Parathyroid adenoma (tissue), 2 donors: ENCODE measurements at regions not wholly inside any gene's neighbourhood (a gene's known extent, or its start where the extent isn't known, plus 50 kb on each side); places are given as distances from the start of the nearest gene placed in this dataset.

Experiments
- H2AFZ ChIP-seq: fragments of 300-600 bp; sonication (generic); one replicate; pipeline ENCODE4 v1.7.0; 2017; ENCODE audit warnings: antibody characterized with exemption, mild to moderate bottlenecking
- H3K27ac ChIP-seq: fragments of 300-600 bp; sonication (generic); one replicate; pipeline ENCODE4 v1.7.0; 2017
- H3K27me3 ChIP-seq: fragments of 300-600 bp; sonication (generic); one replicate; pipeline ENCODE4 v1.7.0; 2017; ENCODE audit warnings: low read length; ENCODE audit not compliant: control insufficient read depth, insufficient read depth
- H3K36me3 ChIP-seq: fragments of 300-600 bp; sonication (generic); one replicate; pipeline ENCODE4 v1.7.0; 2017; ENCODE audit warnings: low read length; ENCODE audit not compliant: control insufficient read depth, insufficient read depth
- H3K4me1 ChIP-seq: fragments of 300-600 bp; sonication (generic); one replicate; pipeline ENCODE4 v1.7.0; 2017; ENCODE audit warnings: control low read depth
- H3K4me2 ChIP-seq: fragments of 300-600 bp; sonication (generic); one replicate; pipeline ENCODE4 v1.7.0; 2017; ENCODE audit warnings: low read length
- H3K4me3 ChIP-seq: fragments of 300-600 bp; sonication (generic); one replicate; pipeline ENCODE4 v1.7.0; 2017; ENCODE audit warnings: low read depth, low read length
- H3K79me2 ChIP-seq: fragments of 300-600 bp; sonication (generic); one replicate; pipeline ENCODE4 v1.7.0; 2017; ENCODE audit warnings: control low read depth
- H3K9ac ChIP-seq: fragments of 300-600 bp; sonication (generic); one replicate; pipeline ENCODE4 v1.7.0; 2017; ENCODE audit warnings: mild to moderate bottlenecking
- H3K9me3 ChIP-seq: fragments of 300-600 bp; sonication (generic); one replicate; pipeline ENCODE4 v1.7.0; 2017; ENCODE audit warnings: low read length; ENCODE audit not compliant: control insufficient read depth
- TF ChIP-seq, protein P1 (sequence below): fragments of 300-600 bp; sonication (generic); IDR thresholded peaks from one replicate; pipeline ENCODE4 v1.7.0; 2017; ENCODE audit warnings: antibody characterized with exemption, mild to moderate bottlenecking
- donor health status: primary hyperparathyroidism.

DNA sequence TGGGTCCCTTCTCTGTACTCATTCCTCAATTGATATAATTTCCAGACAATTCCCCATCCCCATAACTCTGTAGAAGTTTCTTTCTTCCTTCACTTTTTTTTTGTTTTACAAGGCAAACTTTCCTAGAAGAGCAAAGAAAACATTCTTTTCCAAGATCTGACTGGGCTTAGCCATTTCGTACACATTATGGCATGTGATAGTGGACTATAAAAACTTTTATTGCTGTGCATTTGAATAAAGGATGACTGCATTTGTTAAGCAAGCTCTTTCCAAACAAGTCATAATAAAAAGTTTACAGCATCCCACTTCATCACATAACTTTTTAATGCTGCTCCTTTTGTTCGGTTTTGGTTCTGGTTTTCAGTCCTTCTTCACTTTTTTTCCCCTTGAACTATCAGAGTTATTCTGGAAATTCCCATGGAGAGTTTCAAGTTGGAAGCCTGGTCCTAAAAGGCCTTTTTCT lies 231.0 kb upstream of the HMGA2 start:
- Histone ChIP-seq H3K27ac (no peak overlapping the region), H3K9ac (no peak overlapping the region), H3K4me2 (no peak overlapping the region), H2AFZ (no peak overlapping the region), H3K9me3 (no peaks in the 10 kb centered on the region), H3K79me2 (no peaks in the 10 kb centered on the region), H3K36me3 (no peaks in the 10 kb centered on the region), H3K4me3 (no peak overlapping the region), H3K27me3 (no peaks in the 10 kb centered on the region), H3K4me1 (no peaks in the 10 kb centered on the region)
- TF ChIP-seq, protein P1, sequence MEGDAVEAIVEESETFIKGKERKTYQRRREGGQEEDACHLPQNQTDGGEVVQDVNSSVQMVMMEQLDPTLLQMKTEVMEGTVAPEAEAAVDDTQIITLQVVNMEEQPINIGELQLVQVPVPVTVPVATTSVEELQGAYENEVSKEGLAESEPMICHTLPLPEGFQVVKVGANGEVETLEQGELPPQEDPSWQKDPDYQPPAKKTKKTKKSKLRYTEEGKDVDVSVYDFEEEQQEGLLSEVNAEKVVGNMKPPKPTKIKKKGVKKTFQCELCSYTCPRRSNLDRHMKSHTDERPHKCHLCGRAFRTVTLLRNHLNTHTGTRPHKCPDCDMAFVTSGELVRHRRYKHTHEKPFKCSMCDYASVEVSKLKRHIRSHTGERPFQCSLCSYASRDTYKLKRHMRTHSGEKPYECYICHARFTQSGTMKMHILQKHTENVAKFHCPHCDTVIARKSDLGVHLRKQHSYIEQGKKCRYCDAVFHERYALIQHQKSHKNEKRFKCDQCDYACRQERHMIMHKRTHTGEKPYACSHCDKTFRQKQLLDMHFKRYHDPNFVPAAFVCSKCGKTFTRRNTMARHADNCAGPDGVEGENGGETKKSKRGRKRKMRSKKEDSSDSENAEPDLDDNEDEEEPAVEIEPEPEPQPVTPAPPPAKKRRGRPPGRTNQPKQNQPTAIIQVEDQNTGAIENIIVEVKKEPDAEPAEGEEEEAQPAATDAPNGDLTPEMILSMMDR = no peak

DNA sequence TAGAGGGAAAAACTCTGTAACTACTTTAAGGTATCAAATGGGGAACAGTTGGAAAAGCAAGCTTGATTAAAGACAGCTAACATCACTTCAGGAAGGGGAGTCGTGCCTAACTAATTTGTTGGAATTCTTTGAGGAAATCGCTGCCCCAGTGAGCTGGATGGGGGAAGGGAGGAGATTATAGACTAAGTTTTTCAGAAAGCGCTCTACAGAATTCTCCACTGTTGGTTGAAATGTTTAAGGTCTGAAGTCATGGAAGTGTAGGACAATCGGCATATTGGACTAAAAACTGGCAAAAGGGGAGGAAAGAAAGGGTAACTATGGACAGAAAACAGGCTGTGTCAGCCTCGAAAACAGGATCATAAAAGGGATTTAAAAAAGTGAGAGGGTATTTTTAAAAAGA lies 229.9 kb upstream of the HMGA2 start:
- Histone ChIP-seq H3K9ac (no peak overlapping the region), H3K9me3 (no peaks in the 10 kb centered on the region), H3K79me2 (no peaks in the 10 kb centered on the region), H3K36me3 (no peaks in the 10 kb centered on the region), H2AFZ (no peak overlapping the region), H3K4me1 (no peaks in the 10 kb centered on the region), H3K27ac (no peak overlapping the region), H3K4me2 (no peak overlapping the region), H3K4me3 (no peak overlapping the region), H3K27me3 (no peaks in the 10 kb centered on the region)
- TF ChIP-seq, protein P1 = no peak

DNA sequence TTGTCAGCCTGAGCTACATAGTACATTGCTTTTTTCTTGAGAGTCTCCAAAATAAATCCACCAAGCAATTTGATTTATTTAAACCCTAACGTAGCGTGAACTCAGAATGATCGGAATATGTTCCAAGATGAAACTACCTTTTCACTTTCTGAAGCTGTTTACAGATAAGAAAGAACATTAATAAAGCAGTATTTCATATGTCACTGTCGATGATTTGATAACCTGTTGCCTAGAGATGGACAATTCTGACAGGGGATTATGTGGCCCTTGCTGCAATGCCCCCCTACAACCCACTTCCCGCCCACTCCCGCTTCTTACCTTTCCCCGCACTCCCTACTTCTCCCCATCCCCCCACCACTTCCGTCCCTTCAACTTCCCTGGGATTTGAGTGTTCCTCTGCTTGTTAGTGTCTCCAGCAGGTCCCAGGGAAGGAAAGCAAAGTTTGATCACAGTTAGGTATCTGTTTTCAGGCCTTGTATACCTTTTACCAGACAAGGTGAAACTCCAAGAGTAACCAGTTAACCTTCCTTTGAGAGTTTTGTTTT lies 229.2 kb upstream of the HMGA2 start:
- Histone ChIP-seq H3K27ac (no peak overlapping the region), H3K27me3 (no peaks in the 10 kb centered on the region)
- TF ChIP-seq, protein P1 = no peak

DNA sequence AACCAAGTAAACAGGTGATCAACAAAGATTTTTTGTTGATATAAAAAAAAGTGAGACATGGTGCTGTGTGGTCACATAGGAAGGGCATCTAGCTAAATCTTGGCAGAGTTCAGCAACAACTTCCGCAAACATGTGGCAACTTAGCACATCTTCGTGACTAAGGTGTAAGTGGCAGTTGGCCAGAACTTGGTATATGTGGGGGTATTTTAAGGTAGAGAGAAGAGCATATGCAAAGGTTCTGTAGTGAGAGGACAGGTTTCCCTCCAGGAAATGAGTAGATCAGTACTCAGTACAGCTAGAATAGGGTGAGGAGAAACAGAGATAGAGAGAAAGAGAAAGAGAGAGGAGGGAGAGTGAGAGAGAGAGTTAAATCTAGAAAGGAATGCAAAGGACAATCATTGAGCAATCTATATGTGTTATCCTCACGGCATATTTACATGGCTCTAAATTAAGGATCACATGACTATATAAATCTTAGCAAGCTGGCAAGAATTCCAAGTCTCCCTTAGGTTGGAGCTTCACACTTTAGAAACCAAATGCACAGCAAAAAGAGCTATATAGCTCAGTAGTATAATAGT lies 227.7 kb upstream of the HMGA2 start:
- no peak overlapping the region for H3K4me3 ChIP-seq
- TF ChIP-seq, protein P1 = no peak
- H3K79me2 ChIP-seq = no peaks in the 10 kb centered on the region
- no peak overlapping the region for H3K4me2 ChIP-seq
- no peaks in the 10 kb centered on the region for H3K9me3 ChIP-seq
- no peak overlapping the region for H2AFZ ChIP-seq
- H3K36me3 ChIP-seq = no peaks in the 10 kb centered on the region
- no peak overlapping the region for H3K27ac ChIP-seq
- H3K27me3 ChIP-seq = no peaks in the 10 kb centered on the region
- H3K4me1 ChIP-seq = no peaks in the 10 kb centered on the region
- H3K9ac ChIP-seq = no peak overlapping the region

More for the DNA sequence above, 229.2 kb upstream of the HMGA2 start:
- Histone ChIP-seq H3K4me1 (no peaks in the 10 kb centered on the region), H3K79me2 (no peaks in the 10 kb centered on the region), H3K36me3 (no peaks in the 10 kb centered on the region), H3K4me2 (no peak overlapping the region), H2AFZ (no peak overlapping the region), H3K4me3 (no peak overlapping the region), H3K9ac (no peak overlapping the region), H3K9me3 (no peaks in the 10 kb centered on the region)

DNA sequence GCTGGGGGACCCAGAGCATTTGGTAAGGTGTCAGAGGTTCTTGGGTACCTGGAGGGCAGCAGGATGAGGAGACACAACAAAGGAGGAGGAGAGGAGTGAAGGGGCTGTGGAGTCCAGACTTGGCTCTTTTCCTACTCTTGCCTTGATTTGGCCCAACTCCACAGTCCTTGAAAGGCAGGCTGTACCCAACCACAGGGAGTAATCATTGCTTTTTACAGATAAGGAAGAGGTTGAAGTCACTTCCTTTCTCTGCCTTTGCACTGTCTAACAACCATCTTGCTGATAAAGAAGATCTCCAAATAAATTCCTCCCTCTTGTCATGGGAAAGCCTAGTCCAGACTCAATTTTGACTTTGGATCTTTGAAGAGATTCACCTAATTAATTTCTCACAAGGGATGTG lies 226.8 kb upstream of the HMGA2 start:
- Histone ChIP-seq H3K4me1 (no peaks in the 10 kb centered on the region), H3K4me3 (no peak overlapping the region), H3K27ac (no peak overlapping the region), H2AFZ (no peak overlapping the region), H3K79me2 (no peaks in the 10 kb centered on the region), H3K9me3 (no peaks in the 10 kb centered on the region), H3K36me3 (no peaks in the 10 kb centered on the region), H3K9ac (no peak overlapping the region), H3K27me3 (no peaks in the 10 kb centered on the region), H3K4me2 (no peak overlapping the region)
- TF ChIP-seq, protein P1 = no peak
